OCI-LY3 (cell line): ENCODE measurements at regions not wholly inside any gene's neighbourhood (a gene's known extent, or its start where the extent isn't known, plus 50 kb on each side); places are given as distances from the start of the nearest gene placed in this dataset.

Source experiments
- CTCF ChIP-seq: fragments of 200-600, 300-600 bp; sonication (generic); IDR thresholded peaks from 2 replicates; pipeline ENCODE4 v1.5.1; 2014; ENCODE audit warnings: antibody characterized with exemption, low read length, low read depth
- EZH2phosphoT487 ChIP-seq: fragments of 200-600 bp; shearing (Covaris generic); IDR thresholded peaks from 2 replicates; pipeline ENCODE4 v1.6.1; 2018; ENCODE audit warnings: antibody characterized with exemption, mixed run types, low read depth

GRCh38 chr2:142650601-142651000 is 226.9 kb upstream of the KYNU start:
- TF ChIP-seq CTCF (no peak), EZH2phosphoT487 (no peak)
